ENCODE measurements at regions not wholly inside any gene's neighbourhood (a gene's known extent, or its start where the extent isn't known, plus 50 kb on each side); places are given as distances from the start of the nearest gene placed in this dataset.

- TF ChIP-seq CTCF (IDR thresholded peaks at IDR 0.05; ENCODE audit: low read depth, low read length) (no peak), EZH2phosphoT487 (IDR thresholded peaks at IDR 0.05; ENCODE audit: low read depth) (no peak)
Observed at GRCh38 chr5:109249126-109249525, 160.6 kb downstream of the PJA2 start.

Data from OCI-LY3 (cell line).